GM23338 (cell line): ENCODE measurements at regions not wholly inside any gene's neighbourhood (a gene's known extent, or its start where the extent isn't known, plus 50 kb on each side); places are given as distances from the start of the nearest gene placed in this dataset.

Experiments
- ATAC-seq: fragments of 200-7000 bp; cut with Tn5 transposase; 3 replicates; pipeline ENCODE4 v1.9.1; 2020
- DNase-seq: peaks from one replicate; pipeline ENCODE4 v3.0.0-alpha.2; 2015; ENCODE audit warnings: low spot score
- H2AFZ ChIP-seq: fragments of 200-600 bp; sonication (generic); 2 replicates; pipeline ENCODE4 v1.8.0; 2016; ENCODE audit warnings: antibody characterized with exemption, mild to moderate bottlenecking, moderate library complexity
- H3F3A ChIP-seq: fragments of 200-600 bp; sonication (generic); replicated peaks from 2 replicates; pipeline ENCODE4 v1.8.0; 2017; ENCODE audit warnings: antibody characterized with exemption, mixed run types, low read depth
- H3K27ac ChIP-seq: fragments of 200-600 bp; sonication (generic); 2 replicates; pipeline ENCODE4 v1.6.1; 2016; ENCODE audit warnings: low read depth
- H3K27me3 ChIP-seq: fragments of 200-600 bp; sonication (generic); 2 replicates; pipeline ENCODE4 v1.8.0; 2016; ENCODE audit warnings: mild to moderate bottlenecking, mixed run types, moderate library complexity; ENCODE audit not compliant: insufficient read depth
- H3K36me3 ChIP-seq: fragments of 200-600 bp; sonication (generic); 2 replicates; pipeline ENCODE4 v1.8.0; 2016; ENCODE audit warnings: mild to moderate bottlenecking; ENCODE audit not compliant: insufficient read depth
- H3K4me1 ChIP-seq: fragments of 200-600 bp; sonication (generic); 2 replicates; pipeline ENCODE4 v1.8.0; 2016; ENCODE audit warnings: mild to moderate bottlenecking, moderate library complexity; ENCODE audit not compliant: insufficient read depth
- H3K4me2 ChIP-seq: fragments of 200-600 bp; sonication (generic); 2 replicates; pipeline ENCODE4 v1.7.1; 2017; ENCODE audit warnings: mixed run types
- H3K4me3 ChIP-seq: fragments of 200-600 bp; sonication (generic); 2 replicates; pipeline ENCODE4 v1.6.1; 2016; ENCODE audit warnings: mixed run types
- H3K79me2 ChIP-seq: fragments of 200-600 bp; sonication (generic); replicated peaks from 2 replicates; pipeline ENCODE4 v1.8.0; 2017; ENCODE audit warnings: mild to moderate bottlenecking; ENCODE audit not compliant: insufficient read depth
- H3K9me2 ChIP-seq: fragments of 200-600 bp; sonication (generic); 2 replicates; pipeline ENCODE4 v1.8.0; 2017; ENCODE audit not compliant: insufficient read depth
- H4K20me1 ChIP-seq: fragments of 200-600 bp; sonication (generic); replicated peaks from 2 replicates; pipeline ENCODE4 v1.8.0; 2017; ENCODE audit warnings: mild to moderate bottlenecking; ENCODE audit not compliant: insufficient read depth
- H3K27ac Mint-ChIP-seq: 2 replicates; pipeline ENCODE4 v1.8.0; 2020; ENCODE audit warnings: inconsistent platforms, mild to moderate bottlenecking, moderate library complexity, mixed read lengths
- H3K27me3 Mint-ChIP-seq: 3 replicates; pipeline ENCODE4 v1.8.0; 2022; ENCODE audit warnings: low read depth, mild to moderate bottlenecking, moderate library complexity, mixed read lengths, inconsistent platforms; ENCODE audit not compliant: insufficient read depth, poor library complexity
- H3K36me3 Mint-ChIP-seq: 3 replicates; pipeline ENCODE4 v1.8.0; 2021; ENCODE audit warnings: low read depth, mild to moderate bottlenecking, inconsistent platforms, moderate library complexity, mixed read lengths
- H3K4me1 Mint-ChIP-seq: 3 replicates; pipeline ENCODE4 v1.8.0; 2020; ENCODE audit warnings: mild to moderate bottlenecking, inconsistent platforms, mixed read lengths
- H3K4me3 Mint-ChIP-seq: 3 replicates; pipeline ENCODE4 v1.8.0; 2021; ENCODE audit warnings: moderate library complexity, mild to moderate bottlenecking, inconsistent platforms, mixed read lengths
- H3K9me3 Mint-ChIP-seq: 3 replicates; pipeline ENCODE4 v1.8.0; 2020; ENCODE audit warnings: moderate library complexity, mild to moderate bottlenecking, inconsistent platforms, mixed read lengths
- EZH2phosphoT487 ChIP-seq: fragments of 200-600 bp; sonication (generic); IDR thresholded peaks from one replicate; pipeline ENCODE4 v1.8.1; 2018; ENCODE audit warnings: antibody characterized with exemption; ENCODE audit not compliant: unreplicated experiment
- JUNB ChIP-seq: IDR thresholded peaks from one replicate; pipeline ENCODE4 v1.6.1; 2016; ENCODE audit warnings: antibody characterized with exemption; ENCODE audit not compliant: unreplicated experiment
- NANOG ChIP-seq: IDR thresholded peaks from 2 replicates; pipeline ENCODE4 v1.6.1; 2016; ENCODE audit warnings: antibody characterized with exemption, borderline replicate concordance
- REST ChIP-seq: IDR thresholded peaks from one replicate; pipeline ENCODE4 v1.6.1; 2018; ENCODE audit warnings: antibody characterized with exemption; ENCODE audit not compliant: unreplicated experiment
- STAT1 ChIP-seq: IDR thresholded peaks from one replicate; pipeline ENCODE4 v1.6.1; 2016; ENCODE audit warnings: antibody characterized with exemption; ENCODE audit not compliant: unreplicated experiment
- ZNF114 ChIP-seq: fragments of 250-450 bp; sonication (Bioruptor Pico); IDR thresholded peaks from 2 replicates; pipeline ENCODE4 v1.5.0; 2020; ENCODE audit warnings: mild to moderate bottlenecking, moderate library complexity
- ZNF331 ChIP-seq: fragments of 250-450 bp; sonication (Bioruptor Pico); IDR thresholded peaks from 2 replicates; pipeline ENCODE4 v1.5.0; 2020; ENCODE audit warnings: low read depth, mild to moderate bottlenecking, moderate library complexity
- TF ChIP-seq, protein P1 (sequence below): fragments of 250-450 bp; sonication (Bioruptor Pico); IDR thresholded peaks from 2 replicates; pipeline ENCODE4 v1.5.0; 2020; ENCODE audit warnings: mild to moderate bottlenecking, moderate library complexity
- TF ChIP-seq, protein P2 (sequence below), 2 experiments: fragments of 200-600 bp in 1 of 2; sonication (generic) in 1 of 2; conservative IDR thresholded peaks; 2 replicates each; pipeline versions ENCODE4 v1.5.1 to v1.6.1; 2016 to 2017; ENCODE audit warnings: antibody characterized with exemption in 2 of 2, low read depth in 2 of 2, mild to moderate bottlenecking in 2 of 2, moderate library complexity in 1 of 2

DNA sequence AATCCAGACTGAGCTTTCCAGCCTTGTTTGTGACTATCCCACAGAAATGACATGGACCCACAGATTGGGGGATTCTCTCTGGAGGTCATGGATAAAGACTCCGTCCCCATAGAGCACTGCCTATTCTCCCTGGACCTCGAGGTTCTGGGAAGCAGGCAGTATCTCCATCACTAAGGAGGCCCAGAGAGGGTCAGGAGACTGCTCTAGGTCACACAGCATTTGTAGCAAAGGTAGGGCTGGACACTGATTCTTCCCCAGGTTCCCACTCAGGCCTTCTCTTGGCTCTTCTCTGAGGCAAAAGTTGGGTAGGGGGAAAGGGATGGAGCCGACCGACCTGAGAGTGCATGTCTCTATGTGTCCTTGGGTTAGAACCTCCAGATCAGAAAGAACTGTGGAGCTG is 80.9 kb downstream of the PTPRS start:
- no peak overlapping the region for H3K4me2 ChIP-seq
- peaks cover 85% of the 10 kb centered on the region for H3K36me3 Mint-ChIP-seq
- peaks cover 15% of the 10 kb centered on the region; the same call in 2 of the 3 replicates for H3K9me3 Mint-ChIP-seq
- H2AFZ ChIP-seq, result no peak overlapping the region
- no peaks in the 10 kb centered on the region for H3K4me1 Mint-ChIP-seq
- H3K27ac Mint-ChIP-seq, result no peak overlapping the region
- no peaks in the 10 kb centered on the region for H3K4me1 ChIP-seq
- H3K27me3 Mint-ChIP-seq, result peaks cover 14% of the 10 kb centered on the region
- no peaks in the 10 kb centered on the region for H3K9me2 ChIP-seq
- H3K4me3 Mint-ChIP-seq, result no peak overlapping the region
- H3K27ac ChIP-seq, result no peak overlapping the region
- H4K20me1 ChIP-seq, result peaks cover 4% of the 10 kb centered on the region
- no peak for TF ChIP-seq JUNB
- no peaks in the 10 kb centered on the region for H3K27me3 ChIP-seq
- H3K79me2 ChIP-seq, result no peaks in the 10 kb centered on the region; the same call in 1 of the 2 replicates
- H3F3A ChIP-seq, result no peaks in the 10 kb centered on the region; the same call in 1 of the 2 replicates
- H3K4me3 ChIP-seq, result no peak overlapping the region
- peaks cover 28% of the 10 kb centered on the region for H3K36me3 ChIP-seq
- no peak for ATAC-seq
- DNase-seq, result no peak

GRCh38 chr19:5257155-5258045 is 83.2 kb downstream of the PTPRS start:
- H3K27ac ChIP-seq, result no peak overlapping the region
- no peak overlapping the region for H2AFZ ChIP-seq
- H3K27ac Mint-ChIP-seq, result no peak overlapping the region
- peaks cover under 1% of the 10 kb centered on the region; the same call in 1 of the 2 replicates for H3K4me1 ChIP-seq
- peaks cover 80% of the 10 kb centered on the region for H3K36me3 Mint-ChIP-seq
- no peak overlapping the region for H3K4me2 ChIP-seq
- H3K4me3 ChIP-seq, result no peak overlapping the region
- H3K9me3 Mint-ChIP-seq, result peaks cover 20% of the 10 kb centered on the region; the same call in 2 of the 3 replicates
- DNase-seq, result no peak
- peaks cover 4% of the 10 kb centered on the region for H4K20me1 ChIP-seq
- no peaks in the 10 kb centered on the region; the same call in 1 of the 2 replicates for H3F3A ChIP-seq
- H3K27me3 ChIP-seq, result no peaks in the 10 kb centered on the region
- H3K4me1 Mint-ChIP-seq, result no peaks in the 10 kb centered on the region; the same call in 2 of the 3 replicates
- H3K27me3 Mint-ChIP-seq, result peaks cover 10% of the 10 kb centered on the region
- H3K79me2 ChIP-seq, result no peaks in the 10 kb centered on the region; the same call in 1 of the 2 replicates
- H3K4me3 Mint-ChIP-seq, result no peak overlapping the region
- no peak for ATAC-seq
- H3K9me2 ChIP-seq, result no peaks in the 10 kb centered on the region
- peaks cover 26% of the 10 kb centered on the region for H3K36me3 ChIP-seq
- no peak for TF ChIP-seq REST
- TF ChIP-seq ZNF331 (CRISPR knock-in tag), result no peak
- TF ChIP-seq EZH2phosphoT487, result no peak
- TF ChIP-seq JUNB, result no peak
- no peak for TF ChIP-seq STAT1
- TF ChIP-seq NANOG, result no peak
- TF ChIP-seq, protein P1, sequence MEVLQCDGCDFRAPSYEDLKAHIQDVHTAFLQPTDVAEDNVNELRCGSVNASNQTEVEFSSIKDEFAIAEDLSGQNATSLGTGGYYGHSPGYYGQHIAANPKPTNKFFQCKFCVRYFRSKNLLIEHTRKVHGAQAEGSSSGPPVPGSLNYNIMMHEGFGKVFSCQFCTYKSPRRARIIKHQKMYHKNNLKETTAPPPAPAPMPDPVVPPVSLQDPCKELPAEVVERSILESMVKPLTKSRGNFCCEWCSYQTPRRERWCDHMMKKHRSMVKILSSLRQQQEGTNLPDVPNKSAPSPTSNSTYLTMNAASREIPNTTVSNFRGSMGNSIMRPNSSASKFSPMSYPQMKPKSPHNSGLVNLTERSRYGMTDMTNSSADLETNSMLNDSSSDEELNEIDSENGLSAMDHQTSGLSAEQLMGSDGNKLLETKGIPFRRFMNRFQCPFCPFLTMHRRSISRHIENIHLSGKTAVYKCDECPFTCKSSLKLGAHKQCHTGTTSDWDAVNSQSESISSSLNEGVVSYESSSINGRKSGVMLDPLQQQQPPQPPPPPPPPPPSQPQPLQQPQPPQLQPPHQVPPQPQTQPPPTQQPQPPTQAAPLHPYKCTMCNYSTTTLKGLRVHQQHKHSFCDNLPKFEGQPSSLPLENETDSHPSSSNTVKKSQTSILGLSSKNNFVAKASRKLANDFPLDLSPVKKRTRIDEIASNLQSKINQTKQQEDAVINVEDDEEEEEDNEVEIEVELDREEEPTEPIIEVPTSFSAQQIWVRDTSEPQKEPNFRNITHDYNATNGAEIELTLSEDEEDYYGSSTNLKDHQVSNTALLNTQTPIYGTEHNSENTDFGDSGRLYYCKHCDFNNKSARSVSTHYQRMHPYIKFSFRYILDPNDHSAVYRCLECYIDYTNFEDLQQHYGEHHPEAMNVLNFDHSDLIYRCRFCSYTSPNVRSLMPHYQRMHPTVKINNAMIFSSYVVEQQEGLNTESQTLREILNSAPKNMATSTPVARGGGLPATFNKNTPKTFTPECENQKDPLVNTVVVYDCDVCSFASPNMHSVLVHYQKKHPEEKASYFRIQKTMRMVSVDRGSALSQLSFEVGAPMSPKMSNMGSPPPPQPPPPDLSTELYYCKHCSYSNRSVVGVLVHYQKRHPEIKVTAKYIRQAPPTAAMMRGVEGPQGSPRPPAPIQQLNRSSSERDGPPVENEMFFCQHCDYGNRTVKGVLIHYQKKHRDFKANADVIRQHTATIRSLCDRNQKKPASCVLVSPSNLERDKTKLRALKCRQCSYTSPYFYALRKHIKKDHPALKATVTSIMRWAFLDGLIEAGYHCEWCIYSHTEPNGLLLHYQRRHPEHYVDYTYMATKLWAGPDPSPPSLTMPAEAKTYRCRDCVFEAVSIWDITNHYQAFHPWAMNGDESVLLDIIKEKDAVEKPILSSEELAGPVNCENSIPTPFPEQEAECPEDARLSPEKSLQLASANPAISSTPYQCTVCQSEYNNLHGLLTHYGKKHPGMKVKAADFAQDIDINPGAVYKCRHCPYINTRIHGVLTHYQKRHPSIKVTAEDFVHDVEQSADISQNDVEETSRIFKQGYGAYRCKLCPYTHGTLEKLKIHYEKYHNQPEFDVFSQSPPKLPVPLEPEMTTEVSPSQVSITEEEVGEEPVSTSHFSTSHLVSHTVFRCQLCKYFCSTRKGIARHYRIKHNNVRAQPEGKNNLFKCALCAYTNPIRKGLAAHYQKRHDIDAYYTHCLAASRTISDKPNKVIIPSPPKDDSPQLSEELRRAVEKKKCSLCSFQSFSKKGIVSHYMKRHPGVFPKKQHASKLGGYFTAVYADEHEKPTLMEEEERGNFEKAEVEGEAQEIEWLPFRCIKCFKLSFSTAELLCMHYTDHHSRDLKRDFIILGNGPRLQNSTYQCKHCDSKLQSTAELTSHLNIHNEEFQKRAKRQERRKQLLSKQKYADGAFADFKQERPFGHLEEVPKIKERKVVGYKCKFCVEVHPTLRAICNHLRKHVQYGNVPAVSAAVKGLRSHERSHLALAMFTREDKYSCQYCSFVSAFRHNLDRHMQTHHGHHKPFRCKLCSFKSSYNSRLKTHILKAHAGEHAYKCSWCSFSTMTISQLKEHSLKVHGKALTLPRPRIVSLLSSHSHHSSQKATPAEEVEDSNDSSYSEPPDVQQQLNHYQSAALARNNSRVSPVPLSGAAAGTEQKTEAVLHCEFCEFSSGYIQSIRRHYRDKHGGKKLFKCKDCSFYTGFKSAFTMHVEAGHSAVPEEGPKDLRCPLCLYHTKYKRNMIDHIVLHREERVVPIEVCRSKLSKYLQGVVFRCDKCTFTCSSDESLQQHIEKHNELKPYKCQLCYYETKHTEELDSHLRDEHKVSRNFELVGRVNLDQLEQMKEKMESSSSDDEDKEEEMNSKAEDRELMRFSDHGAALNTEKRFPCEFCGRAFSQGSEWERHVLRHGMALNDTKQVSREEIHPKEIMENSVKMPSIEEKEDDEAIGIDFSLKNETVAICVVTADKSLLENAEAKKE (CRISPR knock-in tag), result no peak
- no peak for TF ChIP-seq ZNF114 (CRISPR knock-in tag)
- TF ChIP-seq, protein P2, sequence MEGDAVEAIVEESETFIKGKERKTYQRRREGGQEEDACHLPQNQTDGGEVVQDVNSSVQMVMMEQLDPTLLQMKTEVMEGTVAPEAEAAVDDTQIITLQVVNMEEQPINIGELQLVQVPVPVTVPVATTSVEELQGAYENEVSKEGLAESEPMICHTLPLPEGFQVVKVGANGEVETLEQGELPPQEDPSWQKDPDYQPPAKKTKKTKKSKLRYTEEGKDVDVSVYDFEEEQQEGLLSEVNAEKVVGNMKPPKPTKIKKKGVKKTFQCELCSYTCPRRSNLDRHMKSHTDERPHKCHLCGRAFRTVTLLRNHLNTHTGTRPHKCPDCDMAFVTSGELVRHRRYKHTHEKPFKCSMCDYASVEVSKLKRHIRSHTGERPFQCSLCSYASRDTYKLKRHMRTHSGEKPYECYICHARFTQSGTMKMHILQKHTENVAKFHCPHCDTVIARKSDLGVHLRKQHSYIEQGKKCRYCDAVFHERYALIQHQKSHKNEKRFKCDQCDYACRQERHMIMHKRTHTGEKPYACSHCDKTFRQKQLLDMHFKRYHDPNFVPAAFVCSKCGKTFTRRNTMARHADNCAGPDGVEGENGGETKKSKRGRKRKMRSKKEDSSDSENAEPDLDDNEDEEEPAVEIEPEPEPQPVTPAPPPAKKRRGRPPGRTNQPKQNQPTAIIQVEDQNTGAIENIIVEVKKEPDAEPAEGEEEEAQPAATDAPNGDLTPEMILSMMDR (conservative IDR thresholded peaks at IDR 0.05; ENCODE audit: low read depth in 2 of 2), result no peak
